ENCODE measurements at regions not wholly inside any gene's neighbourhood (a gene's known extent, or its start where the extent isn't known, plus 50 kb on each side); places are given as distances from the start of the nearest gene placed in this dataset.

DNA sequence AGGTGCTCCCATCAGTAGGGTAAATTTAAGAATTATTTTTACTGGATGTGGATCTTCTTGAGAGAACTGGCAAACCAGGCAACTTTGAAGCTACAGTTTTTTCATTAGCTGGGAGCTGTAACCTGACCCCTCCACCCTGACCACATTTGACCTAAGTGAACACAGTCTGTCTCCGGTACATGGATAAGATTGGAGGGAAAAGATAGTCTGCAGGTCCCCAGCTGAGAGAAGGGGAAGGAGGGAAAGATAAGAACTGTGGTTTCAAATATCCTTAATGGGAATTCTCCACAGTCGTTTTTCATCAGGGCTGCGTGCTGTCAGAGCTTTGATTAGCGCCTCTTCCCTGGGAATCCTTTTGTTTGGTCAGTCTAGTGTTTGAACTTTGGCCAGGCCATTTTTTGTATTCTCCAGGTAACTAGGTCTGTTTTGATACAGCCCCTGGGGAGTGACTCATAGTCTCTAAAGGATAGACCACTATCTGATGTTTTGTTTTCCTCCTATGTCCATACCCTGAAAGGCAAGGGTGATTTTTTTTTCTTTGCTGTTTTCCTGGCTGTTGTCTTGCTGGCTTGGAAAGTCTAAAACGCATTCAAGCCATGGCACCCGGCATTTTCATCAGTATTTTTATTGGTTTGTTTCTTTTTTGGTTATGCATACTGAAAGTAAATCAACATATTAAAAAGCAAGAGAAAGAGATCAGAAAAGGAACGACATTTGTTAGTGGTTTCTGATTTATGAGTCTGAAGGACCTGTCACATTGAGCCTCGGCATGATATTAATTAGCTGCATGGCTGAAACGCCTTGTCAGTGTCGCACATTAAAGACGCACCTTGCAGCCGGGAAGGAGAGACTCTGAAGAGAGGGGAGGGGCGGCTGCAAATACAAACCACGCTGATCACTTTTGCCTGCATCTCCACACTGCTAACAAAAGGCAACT, 183.4 kb upstream of the FN1 start (continued):
- TF ChIP-seq, protein P1, sequence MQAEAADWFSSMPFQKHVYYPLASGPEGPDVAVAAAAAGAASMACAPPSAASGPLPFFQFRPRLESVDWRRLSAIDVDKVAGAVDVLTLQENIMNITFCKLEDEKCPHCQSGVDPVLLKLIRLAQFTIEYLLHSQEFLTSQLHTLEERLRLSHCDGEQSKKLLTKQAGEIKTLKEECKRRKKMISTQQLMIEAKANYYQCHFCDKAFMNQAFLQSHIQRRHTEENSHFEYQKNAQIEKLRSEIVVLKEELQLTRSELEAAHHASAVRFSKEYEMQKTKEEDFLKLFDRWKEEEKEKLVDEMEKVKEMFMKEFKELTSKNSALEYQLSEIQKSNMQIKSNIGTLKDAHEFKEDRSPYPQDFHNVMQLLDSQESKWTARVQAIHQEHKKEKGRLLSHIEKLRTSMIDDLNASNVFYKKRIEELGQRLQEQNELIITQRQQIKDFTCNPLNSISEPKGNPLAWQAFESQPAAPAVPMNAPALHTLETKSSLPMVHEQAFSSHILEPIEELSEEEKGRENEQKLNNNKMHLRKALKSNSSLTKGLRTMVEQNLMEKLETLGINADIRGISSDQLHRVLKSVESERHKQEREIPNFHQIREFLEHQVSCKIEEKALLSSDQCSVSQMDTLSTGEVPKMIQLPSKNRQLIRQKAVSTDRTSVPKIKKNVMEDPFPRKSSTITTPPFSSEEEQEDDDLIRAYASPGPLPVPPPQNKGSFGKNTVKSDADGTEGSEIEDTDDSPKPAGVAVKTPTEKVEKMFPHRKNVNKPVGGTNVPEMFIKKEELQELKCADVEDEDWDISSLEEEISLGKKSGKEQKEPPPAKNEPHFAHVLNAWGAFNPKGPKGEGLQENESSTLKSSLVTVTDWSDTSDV (CRISPR knock-in tag; IDR thresholded peaks at IDR 0.05), result no peak
- 0 out of 2 replicates have a peak, but pooled peaks have one; percentile 45 for TF ChIP-seq ZNF501 (CRISPR knock-in tag; IDR thresholded peaks at IDR 0.05)
- peak; percentile 100 for TF ChIP-seq SIX4 (CRISPR knock-in tag; IDR thresholded peaks at IDR 0.05)
- TF ChIP-seq POLR2AphosphoS2 (IDR thresholded peaks at IDR 0.05; ENCODE audit: low read depth, low read length), result no peak
- TF ChIP-seq, protein P2, sequence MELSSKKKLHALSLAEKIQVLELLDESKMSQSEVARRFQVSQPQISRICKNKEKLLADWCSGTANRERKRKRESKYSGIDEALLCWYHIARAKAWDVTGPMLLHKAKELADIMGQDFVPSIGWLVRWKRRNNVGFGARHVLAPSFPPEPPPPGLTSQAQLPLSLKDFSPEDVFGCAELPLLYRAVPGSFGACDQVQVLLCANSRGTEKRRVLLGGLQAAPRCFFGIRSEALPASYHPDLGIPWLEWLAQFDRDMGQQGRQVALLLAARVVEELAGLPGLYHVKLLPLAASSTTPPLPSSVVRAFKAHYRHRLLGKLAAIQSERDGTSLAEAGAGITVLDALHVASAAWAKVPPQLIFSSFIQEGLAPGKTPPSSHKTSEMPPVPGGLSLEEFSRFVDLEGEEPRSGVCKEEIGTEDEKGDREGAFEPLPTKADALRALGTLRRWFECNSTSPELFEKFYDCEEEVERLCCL (CRISPR knock-in tag; IDR thresholded peaks at IDR 0.05; ENCODE audit: borderline replicate concordance), result no peak
- TF ChIP-seq CBX1 (IDR thresholded peaks at IDR 0.05; ENCODE audit: low read depth), result no peak
- TF ChIP-seq TRIM24 (CRISPR knock-in tag; IDR thresholded peaks at IDR 0.05), result no peak
- TF ChIP-seq RCOR2 (CRISPR knock-in tag; IDR thresholded peaks at IDR 0.05), result peak; percentile 95
- TF ChIP-seq, protein P3, sequence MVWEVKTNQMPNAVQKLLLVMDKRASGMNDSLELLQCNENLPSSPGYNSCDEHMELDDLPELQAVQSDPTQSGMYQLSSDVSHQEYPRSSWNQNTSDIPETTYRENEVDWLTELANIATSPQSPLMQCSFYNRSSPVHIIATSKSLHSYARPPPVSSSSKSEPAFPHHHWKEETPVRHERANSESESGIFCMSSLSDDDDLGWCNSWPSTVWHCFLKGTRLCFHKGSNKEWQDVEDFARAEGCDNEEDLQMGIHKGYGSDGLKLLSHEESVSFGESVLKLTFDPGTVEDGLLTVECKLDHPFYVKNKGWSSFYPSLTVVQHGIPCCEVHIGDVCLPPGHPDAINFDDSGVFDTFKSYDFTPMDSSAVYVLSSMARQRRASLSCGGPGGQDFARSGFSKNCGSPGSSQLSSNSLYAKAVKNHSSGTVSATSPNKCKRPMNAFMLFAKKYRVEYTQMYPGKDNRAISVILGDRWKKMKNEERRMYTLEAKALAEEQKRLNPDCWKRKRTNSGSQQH (CRISPR knock-in tag; IDR thresholded peaks at IDR 0.05; ENCODE audit: low read depth), result no peak
- peak; percentile 96 for TF ChIP-seq ZNF292 (CRISPR knock-in tag; IDR thresholded peaks at IDR 0.05; ENCODE audit: borderline replicate concordance, low read depth)
- no peak for TF ChIP-seq PRMT3 (CRISPR knock-in tag; IDR thresholded peaks at IDR 0.05; ENCODE audit: borderline replicate concordance, low read depth)
- TF ChIP-seq SKI (IDR thresholded peaks at IDR 0.05; ENCODE audit: partially characterized antibody), result peak; percentile 79
- TF ChIP-seq, protein P4, sequence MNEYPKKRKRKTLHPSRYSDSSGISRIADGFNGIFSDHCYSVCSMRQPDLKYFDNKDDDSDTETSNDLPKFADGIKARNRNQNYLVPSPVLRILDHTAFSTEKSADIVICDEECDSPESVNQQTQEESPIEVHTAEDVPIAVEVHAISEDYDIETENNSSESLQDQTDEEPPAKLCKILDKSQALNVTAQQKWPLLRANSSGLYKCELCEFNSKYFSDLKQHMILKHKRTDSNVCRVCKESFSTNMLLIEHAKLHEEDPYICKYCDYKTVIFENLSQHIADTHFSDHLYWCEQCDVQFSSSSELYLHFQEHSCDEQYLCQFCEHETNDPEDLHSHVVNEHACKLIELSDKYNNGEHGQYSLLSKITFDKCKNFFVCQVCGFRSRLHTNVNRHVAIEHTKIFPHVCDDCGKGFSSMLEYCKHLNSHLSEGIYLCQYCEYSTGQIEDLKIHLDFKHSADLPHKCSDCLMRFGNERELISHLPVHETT (CRISPR knock-in tag; conservative IDR thresholded peaks at IDR 0.05), result peak; percentile 43; the same call in 1 of the 2 replicates
- no peak for TF ChIP-seq MAZ (IDR thresholded peaks at IDR 0.05; ENCODE audit: borderline replicate concordance, low read depth, low read length)
- peak; percentile 49; the same call in 1 of the 2 replicates for TF ChIP-seq MAZ (CRISPR knock-in tag; IDR thresholded peaks at IDR 0.05; ENCODE audit: low read depth)
- TF ChIP-seq, protein P5, sequence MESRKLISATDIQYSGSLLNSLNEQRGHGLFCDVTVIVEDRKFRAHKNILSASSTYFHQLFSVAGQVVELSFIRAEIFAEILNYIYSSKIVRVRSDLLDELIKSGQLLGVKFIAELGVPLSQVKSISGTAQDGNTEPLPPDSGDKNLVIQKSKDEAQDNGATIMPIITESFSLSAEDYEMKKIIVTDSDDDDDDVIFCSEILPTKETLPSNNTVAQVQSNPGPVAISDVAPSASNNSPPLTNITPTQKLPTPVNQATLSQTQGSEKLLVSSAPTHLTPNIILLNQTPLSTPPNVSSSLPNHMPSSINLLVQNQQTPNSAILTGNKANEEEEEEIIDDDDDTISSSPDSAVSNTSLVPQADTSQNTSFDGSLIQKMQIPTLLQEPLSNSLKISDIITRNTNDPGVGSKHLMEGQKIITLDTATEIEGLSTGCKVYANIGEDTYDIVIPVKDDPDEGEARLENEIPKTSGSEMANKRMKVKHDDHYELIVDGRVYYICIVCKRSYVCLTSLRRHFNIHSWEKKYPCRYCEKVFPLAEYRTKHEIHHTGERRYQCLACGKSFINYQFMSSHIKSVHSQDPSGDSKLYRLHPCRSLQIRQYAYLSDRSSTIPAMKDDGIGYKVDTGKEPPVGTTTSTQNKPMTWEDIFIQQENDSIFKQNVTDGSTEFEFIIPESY (CRISPR knock-in tag; IDR thresholded peaks at IDR 0.05), result peak; percentile 62
- TF ChIP-seq, protein P6, sequence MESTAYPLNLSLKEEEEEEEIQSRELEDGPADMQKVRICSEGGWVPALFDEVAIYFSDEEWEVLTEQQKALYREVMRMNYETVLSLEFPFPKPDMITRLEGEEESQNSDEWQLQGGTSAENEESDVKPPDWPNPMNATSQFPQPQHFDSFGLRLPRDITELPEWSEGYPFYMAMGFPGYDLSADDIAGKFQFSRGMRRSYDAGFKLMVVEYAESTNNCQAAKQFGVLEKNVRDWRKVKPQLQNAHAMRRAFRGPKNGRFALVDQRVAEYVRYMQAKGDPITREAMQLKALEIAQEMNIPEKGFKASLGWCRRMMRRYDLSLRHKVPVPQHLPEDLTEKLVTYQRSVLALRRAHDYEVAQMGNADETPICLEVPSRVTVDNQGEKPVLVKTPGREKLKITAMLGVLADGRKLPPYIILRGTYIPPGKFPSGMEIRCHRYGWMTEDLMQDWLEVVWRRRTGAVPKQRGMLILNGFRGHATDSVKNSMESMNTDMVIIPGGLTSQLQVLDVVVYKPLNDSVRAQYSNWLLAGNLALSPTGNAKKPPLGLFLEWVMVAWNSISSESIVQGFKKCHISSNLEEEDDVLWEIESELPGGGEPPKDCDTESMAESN (CRISPR knock-in tag; conservative IDR thresholded peaks at IDR 0.05), result no peak
- TF ChIP-seq ZNF768 (CRISPR knock-in tag; IDR thresholded peaks at IDR 0.05), result no peak

Data from HepG2 (cell line).